HepG2 (cell line): ENCODE measurements at regions not wholly inside any gene's neighbourhood (a gene's known extent, or its start where the extent isn't known, plus 50 kb on each side); places are given as distances from the start of the nearest gene placed in this dataset.

Experiments used
- ATAC-seq: fragments of 200-7000 bp; cut with Tn5 transposase; 3 replicates; pipeline ENCODE4 v1.9.1; 2020; ENCODE audit warnings: mild to moderate bottlenecking, moderate library complexity
- BruUV-seq: library from RNA; stranded (reverse); fragments of 400-500 nt; replicated peaks from 2 replicates; lab custom pipeline; 2021; lab: Mats Ljungman, UMichigan
- CTCF ChIA-PET: fragments of 300-600 bp; formaldehyde crosslinking; extraction: SDS; loops from one replicate; lab custom pipeline; 2021; ENCODE audit warnings: low total read pairs, inconsistent platforms, low intra/inter-chr PET ratio; lab: Yijun Ruan, JAX
- POLR2A ChIA-PET: fragments of 350-600 bp; sonication (Branson Sonifier 250); formaldehyde crosslinking; loops from one replicate; lab custom pipeline; 2020; ENCODE audit warnings: antibody characterized with exemption, inconsistent platforms; lab: Yijun Ruan, JAX
- DNase-seq: peaks from one replicate; pipeline ENCODE4 v3.0.0-alpha.2; 2015; ENCODE audit warnings: low spot score
- FAIRE-seq: peaks from 3 replicates; lab custom pipeline; 2011; peaks lifted over from hg19 to GRCh38; lab: Jason Lieb, UNC
- H2AFZ ChIP-seq: one replicate; pipeline ENCODE4 v1.6.1; 2011; ENCODE audit warnings: low read length, inconsistent platforms
- H3K27ac ChIP-seq: fragments of 300-600 bp; 3 replicates; pipeline ENCODE4 v1.8.0; 2011; ENCODE audit warnings: mixed run types, mild to moderate bottlenecking, mixed read lengths, low read length, inconsistent platforms; ENCODE audit not compliant: insufficient read depth; ENCODE audit errors: extremely low read length
- H3K27me3 ChIP-seq, 2 experiments: fragments of 200-600 bp in 1 of 2; 2 replicates in 1 of 2; 3 replicates in 1 of 2; pipeline versions ENCODE4 v1.6.0 to v1.8.0; 2011; ENCODE audit warnings: low read length in 2 of 2, mild to moderate bottlenecking in 2 of 2, moderate library complexity in 2 of 2, inconsistent platforms in 1 of 2; ENCODE audit not compliant: insufficient read depth in 2 of 2, control insufficient read depth in 1 of 2
- H3K36me3 ChIP-seq, 2 experiments: fragments of 200-600 bp in 1 of 2; replicated peaks in 1 of 2; 2 replicates in 1 of 2; 3 replicates in 1 of 2; pipeline versions ENCODE4 v1.5.1 to v1.8.0; 2011; ENCODE audit warnings: low read length in 2 of 2, inconsistent platforms in 1 of 2; ENCODE audit not compliant: insufficient read depth in 2 of 2, control insufficient read depth in 1 of 2
- H3K4me1 ChIP-seq: 2 replicates; pipeline ENCODE4 v1.5.1; 2012; ENCODE audit warnings: low read length, inconsistent platforms; ENCODE audit not compliant: insufficient read depth
- H3K4me2 ChIP-seq: 2 replicates; pipeline ENCODE4 v1.6.0; 2011; ENCODE audit warnings: low read depth, low read length, inconsistent platforms
- H3K4me3 ChIP-seq, 3 experiments: fragments of 200-600 bp in 1 of 3; sonication (generic), shearing (Covaris generic) in 1 of 3; replicated peaks in 1 of 3; 2 replicates each; pipeline ENCODE4 v1.5.1; 2011 to 2016; ENCODE audit warnings: low read length in 3 of 3, inconsistent platforms in 2 of 3, low read depth in 2 of 3, mild to moderate bottlenecking in 2 of 3, control low read depth in 1 of 3, mixed read lengths in 1 of 3; ENCODE audit not compliant: insufficient read depth in 1 of 3
- H3K79me2 ChIP-seq: one replicate; pipeline ENCODE4 v1.6.1; 2011; ENCODE audit warnings: low read length, inconsistent platforms; ENCODE audit not compliant: insufficient read depth
- H3K9ac ChIP-seq: 2 replicates; pipeline ENCODE4 v1.6.0; 2011; ENCODE audit warnings: mild to moderate bottlenecking, low read depth, low read length, inconsistent platforms; ENCODE audit not compliant: insufficient read depth
- H3K9me3 ChIP-seq: 2 replicates; pipeline ENCODE4 v1.5.1; 2012; ENCODE audit warnings: mild to moderate bottlenecking, low read length
- H4K20me1 ChIP-seq: 2 replicates; pipeline ENCODE4 v1.6.0; 2011; ENCODE audit warnings: inconsistent platforms, mild to moderate bottlenecking, low read length, moderate library complexity; ENCODE audit not compliant: insufficient read depth
- CCDC6 ChIP-seq: sonication (generic); formaldehyde crosslinking; IDR thresholded peaks from 2 replicates; pipeline ENCODE4 v1.8.1; 2022; ENCODE audit warnings: mild to moderate bottlenecking, missing genetic modification reagents, moderate library complexity
- CHCHD3 ChIP-seq: sonication (generic); formaldehyde crosslinking; IDR thresholded peaks from 2 replicates; pipeline ENCODE4 v1.8.0; 2022; ENCODE audit warnings: mild to moderate bottlenecking, missing genetic modification reagents, moderate library complexity
- CREB3 ChIP-seq: sonication (generic); formaldehyde crosslinking; IDR thresholded peaks from 2 replicates; pipeline ENCODE4 v1.5.0; 2020; ENCODE audit warnings: missing genetic modification reagents
- FOXA3 ChIP-seq: IDR thresholded peaks from 2 replicates; pipeline ENCODE4 v1.6.1; 2016; ENCODE audit warnings: missing genetic modification reagents, missing compliant biosample characterization
- FOXJ3 ChIP-seq: sonication (generic); formaldehyde crosslinking; IDR thresholded peaks from 2 replicates; pipeline ENCODE4 v1.4.0; 2020; ENCODE audit warnings: missing genetic modification reagents, mild to moderate bottlenecking, borderline replicate concordance
- GATA4 ChIP-seq: sonication (generic); IDR thresholded peaks from 2 replicates; pipeline ENCODE4 v1.6.1; 2016; ENCODE audit warnings: antibody characterized with exemption, low read depth, borderline replicate concordance
- HDAC2 ChIP-seq: sonication (generic); formaldehyde crosslinking; IDR thresholded peaks from 2 replicates; pipeline ENCODE4 v1.4.0; 2020; ENCODE audit warnings: missing genetic modification reagents
- MTA1 ChIP-seq: sonication (generic); formaldehyde crosslinking; IDR thresholded peaks from 2 replicates; pipeline ENCODE4 v1.4.0; 2020; ENCODE audit warnings: missing genetic modification reagents, mild to moderate bottlenecking, borderline replicate concordance
- ONECUT2 ChIP-seq: sonication (generic); formaldehyde crosslinking; IDR thresholded peaks from 2 replicates; pipeline ENCODE4 v1.4.0; 2020; ENCODE audit warnings: missing genetic modification reagents
- SIN3A ChIP-seq: IDR thresholded peaks from 2 replicates; pipeline ENCODE4 v1.6.1; 2011; ENCODE audit warnings: low read depth, mild to moderate bottlenecking, control low read depth, low read length, borderline replicate concordance
- ZKSCAN8 ChIP-seq: IDR thresholded peaks from 2 replicates; pipeline ENCODE4 v1.6.1; 2016; ENCODE audit warnings: borderline replicate concordance, missing genetic modification reagents, missing compliant biosample characterization
- ZNF329 ChIP-seq: sonication (generic); formaldehyde crosslinking; IDR thresholded peaks from 2 replicates; pipeline ENCODE4 v1.9.0; 2021; ENCODE audit warnings: low read depth, mild to moderate bottlenecking, missing genetic modification reagents
- ZNF335 ChIP-seq: sonication (generic); formaldehyde crosslinking; IDR thresholded peaks from 2 replicates; pipeline ENCODE4 v1.4.0; 2020; ENCODE audit warnings: missing genetic modification reagents
- ZNF670 ChIP-seq: sonication (generic); formaldehyde crosslinking; IDR thresholded peaks from 2 replicates; pipeline ENCODE4 v1.8.0; 2022; ENCODE audit warnings: mild to moderate bottlenecking, missing genetic modification reagents, borderline replicate concordance
- WGBS: methylation state at CpG from one replicate; pipeline ENCODE4 v1.1.6; 2017; ENCODE audit warnings: low lambda C conversion rate; 5-methylcytosine and 5-hydroxymethylcytosine counted together
- in situ Hi-C: cut with HindIII; loops from 2 replicates; pipeline ENCODE4 v1.10.0; 2017; ENCODE audit warnings: low pct_unique_long_range_greater_than_20kb; ENCODE audit not compliant: extremely low pct_ligation_motif_present
- intact Hi-C: fragments of 100-400 bp; cut with micrococcal nuclease; formaldehyde crosslinking; loops from one replicate; pipeline ENCODE4 v1.10.0; 2022; ENCODE audit not compliant: unreplicated experiment
- TF ChIP-seq, protein P1 (sequence below): sonication (generic); formaldehyde crosslinking; IDR thresholded peaks from 2 replicates; pipeline ENCODE4; 2020; ENCODE audit warnings: missing genetic modification reagents, mild to moderate bottlenecking, borderline replicate concordance

DNA sequence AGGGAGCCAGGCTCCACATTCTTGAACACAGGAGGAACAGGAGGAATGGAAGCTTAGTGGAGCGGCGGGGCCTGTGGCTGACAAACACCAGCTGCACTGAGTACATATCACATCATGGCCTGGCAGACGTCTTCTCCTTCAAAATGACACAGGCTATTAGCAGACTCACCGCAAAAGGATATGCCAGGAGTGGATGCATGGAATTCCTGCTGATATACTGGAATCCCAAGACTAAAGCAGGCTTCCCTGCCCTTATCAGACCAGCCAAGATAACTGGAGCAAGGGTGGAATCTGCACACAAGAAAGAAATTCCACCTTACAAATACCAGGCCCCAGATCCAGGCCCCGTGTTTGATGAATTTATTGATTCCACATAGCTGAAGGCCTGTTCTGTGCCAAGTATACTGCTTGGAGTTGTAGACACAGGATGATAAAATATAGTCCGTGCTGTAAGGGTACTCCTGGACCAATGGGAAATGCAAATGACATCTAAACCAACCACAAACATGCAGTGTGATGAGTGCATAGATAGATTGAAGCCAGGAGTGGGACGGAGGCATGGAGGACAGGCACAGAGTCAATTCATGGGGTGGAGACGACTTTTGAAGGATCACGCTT lies 480.5 kb upstream of the ZMIZ1 start:
- in situ Hi-C loops: no loop called here
- ATAC-seq: peak; percentile 43
- intact Hi-C loops: loop anchor here (10.0 kb wide), 1 partner anchor 284 kb away; no protein-coding TSS in a partner anchor
- Histone ChIP-seq H2AFZ (no peak overlapping the region), H3K27me3 (no peaks in the 10 kb centered on the region), H4K20me1 (no peaks in the 10 kb centered on the region), H3K4me2 (no peak overlapping the region), H3K79me2 (no peaks in the 10 kb centered on the region), H3K36me3 (no peaks in the 10 kb centered on the region), H3K27ac (no peak overlapping the region), H3K9ac (no peak overlapping the region), H3K4me1 (peaks cover 62% of the 10 kb centered on the region), H3K4me3 (no peak overlapping the region), H3K9me3 (no peaks in the 10 kb centered on the region)
- ChIA-PET POLR2A (interaction anchor here (1.5 kb wide), 1 partner anchor 129 kb away, joined by 3 read pairs; no protein-coding TSS in a partner anchor), CTCF (no interaction called here)
- no peak for TF ChIP-seq GATA4
- TF ChIP-seq ONECUT2 (CRISPR knock-in tag): 0 out of 2 replicates have a peak, but pooled peaks have one; percentile 10
- WGBS: 48% methylated on average over 9 of the region's 9 CpGs
- FAIRE-seq: no peak
- DNase-seq: peak; percentile 15
- no TSS peak for BruUV-seq

DNA sequence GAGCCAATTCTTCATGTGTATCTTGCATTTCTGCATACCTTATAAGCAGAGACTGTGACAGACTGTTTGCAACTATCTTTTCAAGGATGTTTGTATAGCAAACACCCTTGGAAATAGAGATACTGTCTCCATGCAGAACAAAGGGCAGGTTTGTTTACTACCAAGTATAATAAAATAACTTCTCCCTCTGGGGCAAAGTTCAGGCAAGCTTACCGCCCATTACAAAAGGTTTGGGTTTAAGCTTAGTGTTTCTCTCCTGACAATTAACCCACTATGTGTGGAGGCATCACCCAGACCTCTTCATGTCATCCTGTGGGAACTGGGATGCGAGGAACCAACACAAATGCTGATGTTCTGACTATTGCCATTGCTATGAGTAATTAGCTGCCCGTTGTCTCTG lies 479.1 kb upstream of the ZMIZ1 start:
- POLR2A ChIA-PET: interaction anchor here (0.9 to 1.0 kb wide), 5 partner anchors 8 to 118 kb away, joined by 3 to 4 read pairs (median 4); no protein-coding TSS in a partner anchor
- Histone ChIP-seq H3K9me3 (no peaks in the 10 kb centered on the region), H3K4me2 (peak overlapping the region; percentile 26; the same call in 1 of the 2 replicates), H3K4me1 (peaks cover 50% of the 10 kb centered on the region), H4K20me1 (no peaks in the 10 kb centered on the region), H3K4me3 (no peak overlapping the region; a peak in 1 of 6 replicates), H2AFZ (no peak overlapping the region), H3K27ac (peak overlapping the region; percentile 17), H3K9ac (no peak overlapping the region), H3K36me3 (no peaks in the 10 kb centered on the region), H3K79me2 (no peaks in the 10 kb centered on the region), H3K27me3 (no peaks in the 10 kb centered on the region)
- ATAC-seq (peak; percentile 82), DNase-seq (peak; percentile 87), FAIRE-seq (peak; percentile 84)
- 9% methylated on average over 3 of the region's 3 CpGs for WGBS
- intact Hi-C loops (loop anchor here (10.0 kb wide), 1 partner anchor 285 kb away; no protein-coding TSS in a partner anchor), in situ Hi-C loops (no loop called here)
- no TSS peak for BruUV-seq
- CTCF ChIA-PET: no interaction called here
- TF ChIP-seq, protein P1, sequence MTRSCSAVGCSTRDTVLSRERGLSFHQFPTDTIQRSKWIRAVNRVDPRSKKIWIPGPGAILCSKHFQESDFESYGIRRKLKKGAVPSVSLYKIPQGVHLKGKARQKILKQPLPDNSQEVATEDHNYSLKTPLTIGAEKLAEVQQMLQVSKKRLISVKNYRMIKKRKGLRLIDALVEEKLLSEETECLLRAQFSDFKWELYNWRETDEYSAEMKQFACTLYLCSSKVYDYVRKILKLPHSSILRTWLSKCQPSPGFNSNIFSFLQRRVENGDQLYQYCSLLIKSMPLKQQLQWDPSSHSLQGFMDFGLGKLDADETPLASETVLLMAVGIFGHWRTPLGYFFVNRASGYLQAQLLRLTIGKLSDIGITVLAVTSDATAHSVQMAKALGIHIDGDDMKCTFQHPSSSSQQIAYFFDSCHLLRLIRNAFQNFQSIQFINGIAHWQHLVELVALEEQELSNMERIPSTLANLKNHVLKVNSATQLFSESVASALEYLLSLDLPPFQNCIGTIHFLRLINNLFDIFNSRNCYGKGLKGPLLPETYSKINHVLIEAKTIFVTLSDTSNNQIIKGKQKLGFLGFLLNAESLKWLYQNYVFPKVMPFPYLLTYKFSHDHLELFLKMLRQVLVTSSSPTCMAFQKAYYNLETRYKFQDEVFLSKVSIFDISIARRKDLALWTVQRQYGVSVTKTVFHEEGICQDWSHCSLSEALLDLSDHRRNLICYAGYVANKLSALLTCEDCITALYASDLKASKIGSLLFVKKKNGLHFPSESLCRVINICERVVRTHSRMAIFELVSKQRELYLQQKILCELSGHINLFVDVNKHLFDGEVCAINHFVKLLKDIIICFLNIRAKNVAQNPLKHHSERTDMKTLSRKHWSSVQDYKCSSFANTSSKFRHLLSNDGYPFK: no peak
- TF ChIP-seq SIN3A: no peak
- TF ChIP-seq FOXJ3 (CRISPR knock-in tag): peak; percentile 68; the same call in 1 of the 2 replicates
- no peak for TF ChIP-seq ZNF670
- peak; percentile 70 for TF ChIP-seq HDAC2 (CRISPR knock-in tag)
- TF ChIP-seq CREB3 (CRISPR knock-in tag): no peak
- TF ChIP-seq MTA1: no peak
- TF ChIP-seq ZKSCAN8 (CRISPR knock-in tag): 0 out of 2 replicates have a peak, but pooled peaks have one; percentile 14
- peak; percentile 83 for TF ChIP-seq FOXA3 (CRISPR knock-in tag)
- no peak for TF ChIP-seq ZNF335
- TF ChIP-seq ZNF329 (CRISPR knock-in tag): no peak
- TF ChIP-seq CHCHD3 (CRISPR knock-in tag): no peak
- no peak for TF ChIP-seq CCDC6 (CRISPR knock-in tag)
